Limb (tissue), 2 donors: ENCODE measurements at regions not wholly inside any gene's neighbourhood (a gene's known extent, or its start where the extent isn't known, plus 50 kb on each side); places are given as distances from the start of the nearest gene placed in this dataset.

ENCODE experiments used
- DNase-seq, 2 donors: peaks; one replicate each; pipeline ENCODE4 v3.0.0-alpha.2; 2016; ENCODE audit errors: extremely low spot score in 2 of 2

- no peak for DNase-seq
These were observed 116.3 kb downstream of the RPL22L1 start for GRCh38 chr3:170753421-170754310.

DNA sequence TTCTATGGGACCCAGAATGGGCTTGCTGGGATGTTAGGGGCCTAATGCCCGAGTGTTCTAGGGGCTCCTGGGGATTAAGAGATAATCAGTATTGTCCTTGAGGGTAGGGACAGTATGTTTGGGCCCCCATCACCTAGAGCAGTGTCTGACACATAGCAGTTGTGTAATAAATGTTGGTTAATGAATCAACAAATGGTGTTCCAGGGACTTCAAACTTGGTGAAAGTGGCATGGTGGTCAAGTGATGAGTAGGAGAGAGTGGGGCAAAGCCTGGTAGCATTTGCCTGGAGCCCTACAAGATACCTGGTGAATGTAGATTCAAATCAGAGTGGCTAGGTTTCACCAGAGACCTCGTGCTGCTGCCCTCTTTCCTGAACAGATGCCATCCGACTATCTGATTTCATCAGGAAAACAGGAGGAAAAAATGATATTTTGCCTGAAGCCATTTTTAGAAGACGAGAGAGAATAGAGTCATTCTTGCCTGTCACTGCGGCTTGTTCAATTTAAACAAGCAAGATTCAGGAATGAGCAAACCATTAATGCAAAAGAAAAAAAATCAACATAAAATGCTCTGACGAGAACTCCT lies 117.3 kb downstream of the RPL22L1 start:
- no peak for DNase-seq

GRCh38 chr3:170751899-170752293 lies 118.1 kb downstream of the RPL22L1 start:
- no peak for DNase-seq

GRCh38 chr3:170751083-170751898 lies 118.7 kb downstream of the RPL22L1 start:
- DNase-seq, result peak; percentile 13 to 52

GRCh38 chr3:170750478-170750830 lies 119.5 kb downstream of the RPL22L1 start:
- DNase-seq, result no peak

DNA sequence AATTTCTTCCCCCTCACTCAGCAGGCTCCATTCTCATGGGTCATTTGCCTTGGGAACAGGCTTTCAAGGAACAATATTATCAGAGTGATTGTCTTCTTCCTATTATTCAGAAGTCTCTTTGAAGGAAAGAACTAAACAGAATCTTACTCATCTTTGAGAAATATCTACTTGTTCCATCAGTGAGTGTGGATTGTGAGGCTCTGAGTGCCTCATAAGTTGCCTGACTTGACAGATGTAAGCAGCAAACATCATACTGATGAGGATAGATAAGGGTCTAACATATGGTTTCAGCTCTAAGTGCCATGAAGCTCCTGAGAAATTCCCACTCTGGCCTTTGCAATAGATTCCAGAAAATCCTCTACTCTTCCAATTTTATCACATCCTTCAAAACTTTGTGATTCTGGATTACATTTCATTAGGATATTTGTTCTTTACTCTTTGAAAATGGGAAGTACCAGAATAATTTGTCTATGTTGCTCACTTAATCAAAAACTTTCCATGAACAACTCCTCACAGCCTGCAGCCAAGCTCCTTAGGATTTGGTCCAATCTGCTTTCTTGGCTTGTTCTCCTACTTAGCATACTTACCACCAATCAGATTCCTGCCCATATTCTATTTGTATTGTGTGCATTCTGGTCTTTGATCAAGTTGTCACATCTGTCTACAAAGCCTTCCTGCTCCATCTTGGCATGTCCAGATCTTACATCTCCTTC lies 120.1 kb downstream of the RPL22L1 start:
- no peak for DNase-seq

GRCh38 chr3:170749185-170749584 lies 120.8 kb downstream of the RPL22L1 start:
- no peak for DNase-seq

GRCh38 chr3:170746175-170746942 lies 123.6 kb downstream of the RPL22L1 start:
- no peak for DNase-seq

- DNase-seq, result no peak
These were observed 124.7 kb downstream of the RPL22L1 start for GRCh38 chr3:170745211-170745718.

DNA sequence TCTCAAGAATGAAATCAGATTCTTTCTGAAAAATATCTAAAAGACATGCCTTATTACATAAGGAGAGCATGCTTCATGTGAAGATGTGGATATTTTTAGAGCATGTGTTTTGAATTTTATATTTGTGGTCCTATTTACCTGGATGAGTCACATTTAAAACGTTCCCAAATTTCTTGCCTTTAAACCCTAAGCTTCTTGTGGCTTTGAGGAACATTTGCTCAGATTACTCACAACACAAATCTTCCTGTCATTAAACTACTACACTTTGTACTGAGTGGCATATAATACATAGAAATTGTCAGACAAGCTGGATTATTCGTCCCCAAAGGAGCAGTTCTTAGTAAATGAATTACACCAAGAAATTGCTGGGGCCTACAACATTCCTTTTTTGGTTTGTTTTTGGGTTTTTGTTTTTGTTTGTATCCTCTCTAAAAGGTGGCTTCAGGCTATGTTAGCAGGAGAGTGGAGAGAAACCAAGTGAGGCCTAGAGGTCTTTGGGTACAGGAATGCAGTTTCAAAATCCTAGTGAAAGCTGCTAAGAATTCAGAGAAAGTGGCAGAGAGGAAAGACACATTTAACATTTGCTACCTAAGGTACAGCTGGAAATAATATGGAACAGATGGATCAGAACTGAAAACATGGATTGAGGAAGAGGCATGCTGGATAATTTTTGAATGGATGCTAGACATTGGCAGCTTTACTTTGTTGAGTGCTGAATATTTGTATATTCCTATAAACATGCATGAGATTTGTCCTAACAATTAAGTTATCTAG lies 128.1 kb downstream of the RPL22L1 start:
- DNase-seq, result no peak

- peak; percentile 51 to 65 for DNase-seq
These were observed 129.0 kb downstream of the RPL22L1 start for GRCh38 chr3:170740726-170741591.

DNA sequence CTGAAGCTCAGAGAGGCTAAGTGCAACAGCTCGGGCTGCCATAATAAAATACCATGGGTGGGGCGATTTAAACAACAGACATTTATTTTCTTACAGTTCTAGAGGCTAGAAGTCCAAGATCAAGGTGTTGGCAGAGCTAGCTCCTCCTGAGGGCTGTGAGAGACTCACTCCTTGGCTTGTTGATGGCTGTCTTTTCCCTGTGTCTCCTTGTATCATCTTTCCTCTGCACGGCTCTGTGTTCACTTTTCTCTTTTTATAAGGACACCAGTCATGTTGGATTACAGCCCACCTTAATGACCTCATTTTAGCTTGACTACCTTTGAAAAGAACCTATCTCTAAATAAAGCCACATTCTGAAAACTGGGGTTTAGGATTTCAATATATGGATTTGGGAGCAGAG lies 129.7 kb downstream of the RPL22L1 start:
- no peak for DNase-seq

DNA sequence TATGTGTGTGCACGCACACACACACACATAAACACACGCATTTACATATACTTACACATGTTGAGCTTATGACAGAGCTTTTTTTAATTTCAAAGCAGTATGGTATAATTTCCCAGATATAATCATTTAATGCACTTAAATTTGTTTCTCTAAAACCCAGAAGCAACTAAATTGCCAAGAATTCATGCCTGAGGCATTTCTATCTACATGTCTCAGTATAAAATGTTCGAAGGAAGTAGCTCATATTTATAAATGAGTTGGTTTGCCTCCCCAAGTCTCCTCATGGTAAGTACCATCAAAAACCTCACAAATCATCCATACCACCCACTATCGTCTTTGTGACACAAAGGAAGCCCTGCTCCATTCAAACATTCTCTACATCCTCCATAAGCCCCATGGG lies 130.6 kb downstream of the RPL22L1 start:
- DNase-seq, result no peak

DNA sequence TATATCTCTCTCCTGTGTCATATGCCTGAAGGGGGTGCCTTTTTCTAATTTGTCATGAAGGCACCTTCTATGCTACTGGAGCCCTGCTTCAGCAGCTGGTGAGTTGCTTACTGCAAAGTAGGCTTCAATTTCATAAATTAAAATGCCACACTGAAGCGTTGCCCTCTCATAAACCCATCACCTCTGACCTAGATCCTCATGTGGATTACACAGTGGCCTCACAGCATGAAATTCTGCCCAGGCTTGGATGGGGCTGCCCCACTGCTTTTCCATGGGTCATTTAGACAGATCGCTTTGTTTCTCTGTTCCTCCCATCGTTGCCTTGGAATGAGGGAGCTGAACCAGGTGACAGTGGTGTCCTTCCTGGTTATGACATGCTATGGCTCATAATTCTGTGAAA lies 131.2 kb downstream of the RPL22L1 start:
- DNase-seq, result no peak

- DNase-seq, result no peak
These were observed 132.4 kb downstream of the RPL22L1 start for GRCh38 chr3:170737498-170738162.

DNA sequence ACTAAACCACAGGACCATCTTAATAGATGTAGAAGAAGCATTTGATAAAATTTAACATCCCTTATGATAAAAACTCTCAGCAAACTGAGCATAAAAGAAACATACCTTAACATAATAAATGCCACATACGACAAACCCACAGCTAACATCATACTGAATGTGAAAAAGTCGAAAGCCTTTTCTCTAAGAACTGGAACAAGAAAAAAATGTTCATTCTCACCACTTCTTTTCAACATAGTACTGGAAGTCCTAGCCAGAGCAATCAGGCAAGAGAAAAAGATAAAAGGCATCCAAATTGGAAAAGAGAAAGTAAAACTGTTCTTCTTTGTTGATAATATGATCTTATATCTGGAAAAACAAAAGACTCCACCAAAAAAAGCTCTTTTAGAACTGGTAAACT lies 134.2 kb downstream of the RPL22L1 start:
- no peak for DNase-seq

- no peak for DNase-seq
These were observed 135.3 kb downstream of the RPL22L1 start for GRCh38 chr3:170734735-170735065.

- no peak for DNase-seq
These were observed 135.8 kb downstream of the RPL22L1 start for GRCh38 chr3:170734043-170734734.
